Fibroblast of skin of left quadriceps (primary cell): ENCODE measurements at regions not wholly inside any gene's neighbourhood (a gene's known extent, or its start where the extent isn't known, plus 50 kb on each side); places are given as distances from the start of the nearest gene placed in this dataset.
"Not testable (repeated sequence)": the region's sequence is repeated elsewhere in the genome, so short reads cannot be mapped to it uniquely, and the experiment has no call there.

Experiments
- DNase-seq, 2 experiments: peaks; one replicate each; pipeline ENCODE4 v3.0.0-alpha.2; 2013; ENCODE audit warnings: low read depth in 2 of 2

- DNase-seq, result no peak
These were observed 1416.0 kb downstream of the EFNA5 start for GRCh38 chr5:106254784-106255183.

- DNase-seq, result not testable (repeated sequence)
These were observed 1424.5 kb downstream of the EFNA5 start for GRCh38 chr5:106246044-106246745.

GRCh38 chr5:106241409-106241808 lies 1429.3 kb downstream of the EFNA5 start:
- no peak for DNase-seq

DNA sequence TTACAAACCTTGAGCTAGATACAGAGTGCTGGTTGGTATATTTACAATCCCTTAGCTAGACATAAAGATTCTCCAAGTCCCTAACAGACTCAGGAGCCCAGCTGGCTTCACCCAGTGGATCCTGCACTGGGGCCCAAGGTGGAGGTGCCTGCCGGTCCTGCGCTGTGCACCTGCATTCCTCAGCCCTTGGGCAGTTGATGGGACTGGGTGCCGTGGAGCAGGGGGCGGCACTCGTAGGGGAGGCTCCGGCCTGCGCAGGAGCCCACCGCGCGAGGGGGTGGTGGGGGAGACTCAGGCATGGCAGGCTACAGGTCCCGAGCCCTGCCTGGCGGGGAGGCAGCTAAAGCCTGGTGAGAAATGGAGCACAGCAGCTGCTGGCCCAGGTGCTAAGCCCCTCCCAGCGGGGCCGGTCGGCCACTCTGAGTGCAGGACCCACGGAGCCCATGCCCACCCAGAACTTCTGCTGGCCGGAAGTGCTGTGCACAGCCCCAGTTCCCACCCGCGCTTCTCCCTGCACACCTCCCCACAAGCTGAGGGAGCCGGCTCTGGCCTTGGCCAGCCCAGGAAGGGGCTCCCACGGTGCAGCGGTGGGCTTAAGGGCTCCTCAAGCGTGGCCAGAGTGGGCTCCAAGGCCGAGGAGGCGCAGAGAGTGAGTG lies 1464.7 kb downstream of the EFNA5 start:
- no peak for DNase-seq

DNA sequence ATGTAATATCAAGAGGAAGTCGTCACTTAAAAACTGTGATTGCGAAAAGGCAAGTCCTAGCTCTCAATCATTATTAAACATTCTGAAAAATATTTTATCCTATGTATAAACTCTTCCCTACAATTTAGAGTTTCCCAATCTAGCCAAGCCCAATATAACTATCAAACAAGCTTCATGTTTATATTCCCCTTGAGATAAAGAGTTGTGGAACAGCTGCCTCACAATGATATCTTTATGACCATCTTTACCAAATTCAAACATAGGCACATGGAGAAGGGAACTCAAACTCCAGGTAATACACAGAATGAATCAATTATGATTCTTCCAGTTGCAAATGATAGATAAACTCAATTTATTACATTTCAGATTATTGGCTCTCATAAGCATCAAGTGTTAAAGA lies 1468.7 kb downstream of the EFNA5 start:
- DNase-seq, result no peak

DNA sequence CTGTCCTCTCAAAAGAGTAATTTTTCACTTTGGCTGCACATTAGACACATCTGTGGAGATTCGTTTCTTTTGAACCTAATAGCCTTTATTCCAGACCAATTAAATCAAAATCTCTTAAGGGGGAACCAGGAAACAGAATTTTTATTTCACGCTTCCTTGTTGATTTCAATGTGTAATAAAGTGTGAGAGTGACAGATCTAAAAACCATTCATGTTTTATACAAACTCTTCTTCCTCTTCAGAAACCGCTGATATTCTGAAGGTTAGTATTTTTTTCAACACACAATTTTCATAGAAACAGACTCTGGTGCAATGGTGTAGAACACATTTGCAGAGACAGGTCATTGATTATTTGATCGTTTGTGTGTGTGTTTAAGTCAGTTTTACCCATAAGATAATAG lies 1469.8 kb downstream of the EFNA5 start:
- DNase-seq, result no peak

GRCh38 chr5:106195679-106196474 lies 1474.9 kb downstream of the EFNA5 start:
- no peak for DNase-seq

DNA sequence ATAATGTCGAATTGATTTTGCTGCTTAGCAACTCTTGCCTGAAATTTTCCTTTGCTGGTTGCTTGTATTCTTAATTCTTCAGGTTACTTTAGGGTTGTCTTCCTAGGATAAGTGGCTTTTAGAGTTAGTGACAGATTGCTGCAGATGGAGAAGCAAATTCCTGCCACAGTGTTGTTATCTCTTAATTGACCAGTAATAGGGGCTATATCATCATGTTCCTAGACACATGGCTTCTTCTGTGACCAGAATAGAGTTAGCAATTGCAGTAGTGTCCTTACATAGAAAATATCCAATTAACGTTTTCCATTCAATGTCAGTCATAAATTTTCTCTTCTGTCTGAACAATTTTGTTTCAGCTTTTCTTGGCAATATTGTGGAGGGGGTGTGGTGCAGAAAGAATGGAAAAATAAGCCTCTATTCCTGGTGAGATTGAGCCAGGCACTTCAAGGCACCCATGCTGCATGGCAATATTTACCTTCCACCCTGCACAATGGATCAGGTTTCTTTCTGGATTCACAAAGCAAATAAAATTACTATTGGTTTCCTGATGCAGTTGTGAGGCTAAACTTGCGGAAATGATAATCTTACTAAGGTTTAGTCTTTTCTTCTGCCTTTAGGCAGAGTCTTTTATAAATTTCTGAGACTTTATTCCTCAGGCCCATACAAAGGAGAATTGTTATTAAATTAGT lies 1481.5 kb downstream of the EFNA5 start:
- DNase-seq, result no peak

- no peak for DNase-seq
These were observed 1485.1 kb downstream of the EFNA5 start for GRCh38 chr5:106185661-106186081.

DNA sequence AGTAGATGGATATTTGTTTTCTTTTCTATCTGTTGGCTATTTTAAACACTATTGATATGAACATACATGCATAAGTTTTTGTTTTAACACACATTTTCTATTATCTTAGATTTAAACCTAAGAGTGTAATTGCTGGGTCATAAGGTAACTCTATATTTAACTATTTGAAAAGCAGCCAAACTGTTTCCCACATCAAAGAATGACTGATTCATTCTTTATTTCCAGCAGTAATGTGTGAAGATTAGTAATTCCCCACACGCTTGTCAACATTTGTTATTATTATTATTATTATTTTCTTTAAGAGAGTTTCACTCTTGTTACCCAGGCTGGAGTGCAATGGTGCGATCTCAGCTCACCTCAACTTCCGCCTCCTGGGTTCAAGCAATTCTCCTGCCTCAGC lies 1495.8 kb downstream of the EFNA5 start:
- no peak for DNase-seq

DNA sequence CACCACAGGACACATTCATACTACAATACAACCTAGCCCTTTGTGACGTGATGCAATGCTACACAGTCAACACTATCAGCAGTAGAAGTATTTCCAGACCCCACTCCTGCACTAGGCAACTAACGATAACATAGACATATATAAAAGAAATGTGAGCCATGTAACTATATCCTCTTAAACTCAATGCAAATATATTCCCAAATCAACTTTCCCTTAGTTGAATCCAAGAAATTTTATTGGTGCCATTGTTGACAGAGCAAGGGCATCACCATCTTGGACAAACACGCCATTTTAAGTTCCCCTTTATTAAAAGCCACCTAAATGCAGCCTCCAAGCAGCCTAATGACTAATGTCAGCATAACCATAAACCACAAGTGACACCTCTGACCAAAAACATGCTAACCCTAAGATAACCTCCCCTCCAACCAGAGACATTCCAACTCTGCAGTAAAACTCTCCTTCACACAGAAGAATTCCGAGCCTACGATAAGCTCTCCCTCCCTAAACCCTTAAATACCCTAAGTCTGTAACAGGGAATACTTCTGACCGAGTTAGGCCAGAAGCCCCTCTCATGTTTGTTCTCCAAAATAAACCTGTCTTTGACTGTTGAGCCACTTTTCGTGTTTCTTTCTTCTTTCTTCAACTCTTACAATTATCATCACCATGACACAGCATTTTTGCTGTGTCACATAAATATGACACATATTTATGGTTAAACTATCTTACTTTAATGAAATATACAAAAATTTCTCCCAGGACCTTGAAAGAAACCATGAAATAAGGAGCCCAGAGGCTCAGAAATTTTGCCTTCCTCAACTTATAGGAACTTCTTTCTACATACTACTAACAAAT lies 1497.8 kb downstream of the EFNA5 start:
- no peak for DNase-seq

DNA sequence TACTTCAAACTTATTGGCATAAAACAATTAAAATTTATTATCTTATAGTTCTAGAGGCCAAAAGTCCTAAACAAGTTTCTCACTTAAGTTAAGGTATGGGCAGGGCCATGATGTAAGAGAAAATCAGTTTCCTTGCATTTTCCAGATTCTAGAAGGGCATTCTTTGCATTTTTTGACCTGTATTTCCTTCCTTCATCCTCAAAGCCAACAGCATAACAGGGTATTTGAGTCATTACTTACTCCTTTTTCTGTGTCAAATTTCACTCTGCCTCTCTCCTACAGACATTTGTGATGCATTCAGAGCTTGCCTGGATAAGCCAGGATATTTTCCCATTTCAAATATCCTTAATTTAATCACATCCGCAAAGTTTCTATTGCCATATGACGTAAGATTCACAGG lies 1499.0 kb downstream of the EFNA5 start:
- DNase-seq, result peak; percentile 7 to 8

- no peak for DNase-seq
These were observed 1499.6 kb downstream of the EFNA5 start for GRCh38 chr5:106171132-106171531.

- DNase-seq, result no peak
These were observed 1503.0 kb downstream of the EFNA5 start for GRCh38 chr5:106167766-106168165.

DNA sequence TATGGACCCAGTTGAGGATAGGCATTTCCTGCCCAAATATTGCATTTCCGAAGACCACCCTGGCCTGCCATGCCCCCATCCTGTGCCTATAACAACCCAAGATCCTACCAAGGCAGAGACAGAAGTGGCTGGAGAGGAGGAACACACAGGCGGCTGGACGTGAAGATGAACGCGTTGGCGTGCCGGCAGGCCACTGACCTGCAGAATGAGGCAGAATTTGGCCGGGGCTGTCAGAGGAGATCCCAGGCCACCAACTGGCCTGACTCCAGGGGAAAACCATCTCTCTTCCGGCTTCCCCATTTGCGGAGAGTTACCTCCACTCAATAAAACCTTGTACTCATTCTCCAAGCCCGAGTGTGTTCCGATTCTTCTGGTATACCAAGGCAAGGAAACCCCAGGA lies 1507.5 kb downstream of the EFNA5 start:
- no peak for DNase-seq

GRCh38 chr5:106159616-106160015 lies 1511.1 kb downstream of the EFNA5 start:
- DNase-seq, result no peak

- DNase-seq, result no peak
These were observed 1516.4 kb downstream of the EFNA5 start for GRCh38 chr5:106154280-106154716.

DNA sequence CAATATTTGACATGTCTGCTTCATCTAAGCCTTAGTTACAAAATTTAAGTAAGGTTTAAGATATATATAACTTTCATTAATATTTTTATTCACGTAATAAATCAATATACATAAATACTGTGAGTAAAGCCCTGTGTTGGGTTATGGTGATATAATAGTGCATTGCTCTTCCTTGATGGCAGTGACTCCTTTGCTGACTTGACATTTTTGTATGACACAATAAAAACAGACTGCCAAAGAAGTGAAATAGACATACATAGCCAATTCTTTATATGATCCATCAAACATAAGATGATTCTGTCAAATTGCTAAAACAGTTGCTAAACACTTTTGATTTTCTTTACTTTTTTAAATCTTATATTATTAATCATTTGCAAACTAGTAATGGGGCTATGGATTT lies 1518.2 kb downstream of the EFNA5 start:
- no peak for DNase-seq

- no peak for DNase-seq
These were observed 1528.6 kb downstream of the EFNA5 start for GRCh38 chr5:106142116-106142515.

- DNase-seq, result no peak
These were observed 1530.6 kb downstream of the EFNA5 start for GRCh38 chr5:106140101-106140500.

- no peak for DNase-seq
These were observed 1534.7 kb downstream of the EFNA5 start for GRCh38 chr5:106136061-106136460.
